ENCODE measurements at regions not wholly inside any gene's neighbourhood (a gene's known extent, or its start where the extent isn't known, plus 50 kb on each side); places are given as distances from the start of the nearest gene placed in this dataset.

- H3K36me3 ChIP-seq (ENCODE audit: insufficient read depth, low read length): no peaks in the 10 kb centered on the region
- no peaks in the 10 kb centered on the region for H3K9me3 ChIP-seq (ENCODE audit: low read length)
- H3K27me3 ChIP-seq (ENCODE audit: insufficient read depth, low read length): peaks cover 3% of the 10 kb centered on the region
- H2AFZ ChIP-seq (ENCODE audit: low read depth, low read length): peak overlapping the region; percentile 68
- H3K4me3 ChIP-seq (ENCODE audit: low read length): no peak overlapping the region
- no peaks in the 10 kb centered on the region for H3K4me1 ChIP-seq (ENCODE audit: insufficient read depth, low read length)
Observed at GRCh38 chr12:11500188-11500860, 105.0 kb upstream of the PRB2 start.

- Histone ChIP-seq H3K27me3 (ENCODE audit: insufficient read depth, low read length) (peaks cover 3% of the 10 kb centered on the region), H3K4me3 (ENCODE audit: low read length) (no peak overlapping the region), H3K4me1 (ENCODE audit: insufficient read depth, low read length) (no peaks in the 10 kb centered on the region), H3K9me3 (ENCODE audit: low read length) (no peaks in the 10 kb centered on the region), H2AFZ (ENCODE audit: low read depth, low read length) (no peak overlapping the region), H3K36me3 (ENCODE audit: insufficient read depth, low read length) (no peaks in the 10 kb centered on the region)
Observed at GRCh38 chr12:11500861-11501230, 105.5 kb upstream of the PRB2 start.

- H3K36me3 ChIP-seq (ENCODE audit: insufficient read depth, low read length): no peaks in the 10 kb centered on the region
- no peaks in the 10 kb centered on the region for H3K4me1 ChIP-seq (ENCODE audit: insufficient read depth, low read length)
- H3K27me3 ChIP-seq (ENCODE audit: insufficient read depth, low read length): no peaks in the 10 kb centered on the region
- H2AFZ ChIP-seq (ENCODE audit: low read depth, low read length): no peak overlapping the region
- H3K9me3 ChIP-seq (ENCODE audit: low read length): no peaks in the 10 kb centered on the region
- H3K4me3 ChIP-seq (ENCODE audit: low read length): no peak overlapping the region
Observed at GRCh38 chr12:11508699-11509098, 113.3 kb upstream of the PRB2 start.

- no peaks in the 10 kb centered on the region for H3K36me3 ChIP-seq (ENCODE audit: insufficient read depth, low read length)
- no peak overlapping the region for H2AFZ ChIP-seq (ENCODE audit: low read depth, low read length)
- no peaks in the 10 kb centered on the region for H3K4me1 ChIP-seq (ENCODE audit: insufficient read depth, low read length)
- H3K27me3 ChIP-seq (ENCODE audit: insufficient read depth, low read length): no peaks in the 10 kb centered on the region
- H3K9me3 ChIP-seq (ENCODE audit: low read length): no peaks in the 10 kb centered on the region
- H3K4me3 ChIP-seq (ENCODE audit: low read length): no peak overlapping the region
Observed at GRCh38 chr12:11509326-11509725, 114.0 kb upstream of the PRB2 start.

- no peaks in the 10 kb centered on the region for H3K27me3 ChIP-seq (ENCODE audit: insufficient read depth, low read length)
- no peaks in the 10 kb centered on the region for H3K9me3 ChIP-seq (ENCODE audit: low read length)
- no peak overlapping the region for H3K4me3 ChIP-seq (ENCODE audit: low read length)
- H3K4me1 ChIP-seq (ENCODE audit: insufficient read depth, low read length): no peaks in the 10 kb centered on the region
- H2AFZ ChIP-seq (ENCODE audit: low read depth, low read length): no peak overlapping the region
- H3K36me3 ChIP-seq (ENCODE audit: insufficient read depth, low read length): no peaks in the 10 kb centered on the region
Observed at GRCh38 chr12:11510671-11511070, 115.3 kb upstream of the PRB2 start.

- Histone ChIP-seq H3K27me3 (ENCODE audit: insufficient read depth, low read length) (no peaks in the 10 kb centered on the region), H3K4me3 (ENCODE audit: low read length) (no peak overlapping the region), H3K4me1 (ENCODE audit: insufficient read depth, low read length) (no peaks in the 10 kb centered on the region), H3K36me3 (ENCODE audit: insufficient read depth, low read length) (no peaks in the 10 kb centered on the region), H2AFZ (ENCODE audit: low read depth, low read length) (no peak overlapping the region), H3K9me3 (ENCODE audit: low read length) (no peaks in the 10 kb centered on the region)
Observed at GRCh38 chr12:11513288-11513687, 117.9 kb upstream of the PRB2 start.

- no peaks in the 10 kb centered on the region for H3K27me3 ChIP-seq (ENCODE audit: insufficient read depth, low read length)
- no peaks in the 10 kb centered on the region for H3K9me3 ChIP-seq (ENCODE audit: low read length)
- no peaks in the 10 kb centered on the region for H3K4me1 ChIP-seq (ENCODE audit: insufficient read depth, low read length)
- H3K36me3 ChIP-seq (ENCODE audit: insufficient read depth, low read length): no peaks in the 10 kb centered on the region
- H3K4me3 ChIP-seq (ENCODE audit: low read length): no peak overlapping the region
- H2AFZ ChIP-seq (ENCODE audit: low read depth, low read length): no peak overlapping the region
Observed at GRCh38 chr12:11517080-11517479, 121.7 kb upstream of the PRB2 start.

- Histone ChIP-seq H3K4me1 (ENCODE audit: insufficient read depth, low read length) (no peaks in the 10 kb centered on the region), H2AFZ (ENCODE audit: low read depth, low read length) (no peak overlapping the region), H3K4me3 (ENCODE audit: low read length) (no peak overlapping the region), H3K36me3 (ENCODE audit: insufficient read depth, low read length) (no peaks in the 10 kb centered on the region), H3K9me3 (ENCODE audit: low read length) (no peaks in the 10 kb centered on the region), H3K27me3 (ENCODE audit: insufficient read depth, low read length) (no peaks in the 10 kb centered on the region)
Observed at GRCh38 chr12:11524446-11524845, 125.0 kb upstream of the ETV6 start.

- Histone ChIP-seq H3K9me3 (ENCODE audit: low read length) (no peaks in the 10 kb centered on the region), H3K36me3 (ENCODE audit: insufficient read depth, low read length) (no peaks in the 10 kb centered on the region), H3K4me1 (ENCODE audit: insufficient read depth, low read length) (no peaks in the 10 kb centered on the region), H3K4me3 (ENCODE audit: low read length) (no peak overlapping the region), H2AFZ (ENCODE audit: low read depth, low read length) (no peak overlapping the region), H3K27me3 (ENCODE audit: insufficient read depth, low read length) (no peaks in the 10 kb centered on the region)
Observed at GRCh38 chr12:11534064-11534463, 115.4 kb upstream of the ETV6 start.

GRCh38 chr12:11535127-11535526 lies 114.3 kb upstream of the ETV6 start:
- Histone ChIP-seq H3K9me3 (ENCODE audit: low read length) (no peaks in the 10 kb centered on the region), H3K4me3 (ENCODE audit: low read length) (no peak overlapping the region), H2AFZ (ENCODE audit: low read depth, low read length) (no peak overlapping the region), H3K27me3 (ENCODE audit: insufficient read depth, low read length) (no peaks in the 10 kb centered on the region), H3K4me1 (ENCODE audit: insufficient read depth, low read length) (no peaks in the 10 kb centered on the region), H3K36me3 (ENCODE audit: insufficient read depth, low read length) (no peaks in the 10 kb centered on the region)

- Histone ChIP-seq H3K36me3 (ENCODE audit: insufficient read depth, low read length) (no peaks in the 10 kb centered on the region), H3K9me3 (ENCODE audit: low read length) (no peaks in the 10 kb centered on the region), H3K4me3 (ENCODE audit: low read length) (no peak overlapping the region), H3K4me1 (ENCODE audit: insufficient read depth, low read length) (no peaks in the 10 kb centered on the region), H2AFZ (ENCODE audit: low read depth, low read length) (no peak overlapping the region), H3K27me3 (ENCODE audit: insufficient read depth, low read length) (no peaks in the 10 kb centered on the region)
Observed at GRCh38 chr12:11539156-11539555, 110.3 kb upstream of the ETV6 start.

GRCh38 chr12:11540156-11540555 lies 109.3 kb upstream of the ETV6 start:
- H3K4me1 ChIP-seq (ENCODE audit: insufficient read depth, low read length): no peaks in the 10 kb centered on the region
- no peak overlapping the region for H3K4me3 ChIP-seq (ENCODE audit: low read length)
- H3K36me3 ChIP-seq (ENCODE audit: insufficient read depth, low read length): no peaks in the 10 kb centered on the region
- no peaks in the 10 kb centered on the region for H3K9me3 ChIP-seq (ENCODE audit: low read length)
- H3K27me3 ChIP-seq (ENCODE audit: insufficient read depth, low read length): no peaks in the 10 kb centered on the region
- H2AFZ ChIP-seq (ENCODE audit: low read depth, low read length): no peak overlapping the region

GRCh38 chr12:11540615-11541310 lies 108.7 kb upstream of the ETV6 start:
- Histone ChIP-seq H3K27me3 (ENCODE audit: insufficient read depth, low read length) (no peaks in the 10 kb centered on the region), H3K9me3 (ENCODE audit: low read length) (no peaks in the 10 kb centered on the region), H3K4me1 (ENCODE audit: insufficient read depth, low read length) (no peaks in the 10 kb centered on the region), H3K36me3 (ENCODE audit: insufficient read depth, low read length) (no peaks in the 10 kb centered on the region), H2AFZ (ENCODE audit: low read depth, low read length) (no peak overlapping the region), H3K4me3 (ENCODE audit: low read length) (no peak overlapping the region)

- H3K36me3 ChIP-seq (ENCODE audit: insufficient read depth, low read length): no peaks in the 10 kb centered on the region
- H2AFZ ChIP-seq (ENCODE audit: low read depth, low read length): no peak overlapping the region
- H3K4me1 ChIP-seq (ENCODE audit: insufficient read depth, low read length): no peaks in the 10 kb centered on the region
- no peak overlapping the region for H3K4me3 ChIP-seq (ENCODE audit: low read length)
- H3K27me3 ChIP-seq (ENCODE audit: insufficient read depth, low read length): no peaks in the 10 kb centered on the region
- H3K9me3 ChIP-seq (ENCODE audit: low read length): no peaks in the 10 kb centered on the region
Observed at GRCh38 chr12:11542599-11542998, 106.9 kb upstream of the ETV6 start.
